ENCODE measurements at regions not wholly inside any gene's neighbourhood (a gene's known extent, or its start where the extent isn't known, plus 50 kb on each side); places are given as distances from the start of the nearest gene placed in this dataset.

- H3K4ac ChIP-seq (ENCODE audit: low read depth, low read length), result no peak overlapping the region
- no peak overlapping the region for H3K9ac ChIP-seq (ENCODE audit: extremely low read depth, insufficient read length, low read length)
- H3T11ph ChIP-seq (ENCODE audit: low read length), result no peak overlapping the region
- no peaks in the 10 kb centered on the region for H3K23me2 ChIP-seq (ENCODE audit: insufficient read length, low read depth, low read length, poor library complexity, severe bottlenecking)
- no peak overlapping the region for H3K56ac ChIP-seq (ENCODE audit: insufficient read length, low read depth, low read length)
- no peak overlapping the region for H3K18ac ChIP-seq (ENCODE audit: insufficient read length, low read depth, low read length)
- H2BK15ac ChIP-seq (ENCODE audit: low read depth, low read length), result no peak overlapping the region
- no peaks in the 10 kb centered on the region for H4K20me1 ChIP-seq (ENCODE audit: control insufficient read depth, insufficient read depth, insufficient read length)
- no peaks in the 10 kb centered on the region for H3K79me2 ChIP-seq (ENCODE audit: insufficient read depth, low read length)
- no peak for DNase-seq
- H3K79me1 ChIP-seq (ENCODE audit: insufficient read depth, low read depth, low read length, poor library complexity, severe bottlenecking), result no peaks in the 10 kb centered on the region
- no peak overlapping the region for H4K5ac ChIP-seq (ENCODE audit: insufficient read length, low read depth, low read length)
- Mint-ChIP-seq H3K27ac (no peak overlapping the region), H3K27me3 (ENCODE audit: low read depth) (no peaks in the 10 kb centered on the region), H3K9me3 (no peaks in the 10 kb centered on the region), H3K36me3 (ENCODE audit: insufficient read depth in 1 of 3, low read depth in 3 of 3) (no peaks in the 10 kb centered on the region), H3K4me1 (peaks cover 33 to 65% of the 10 kb centered on the region in 2 experiments), H3K4me3 (no peak overlapping the region)
- no peak overlapping the region for H3K23ac ChIP-seq (ENCODE audit: insufficient read length, low read depth, low read length)
- H2AFZ ChIP-seq (ENCODE audit: low read length), result no peak overlapping the region
- H3K14ac ChIP-seq (ENCODE audit: insufficient read depth, low read length), result no peak overlapping the region
- H3K4me1 ChIP-seq (ENCODE audit: insufficient read depth, low read length), result peaks cover 8% of the 10 kb centered on the region; the same call in 1 of the 2 replicates
- H4K91ac ChIP-seq (ENCODE audit: insufficient read length, low read depth, low read length), result no peak overlapping the region
- H2BK120ac ChIP-seq (ENCODE audit: low read depth, low read length, poor library complexity, severe bottlenecking), result no peak overlapping the region
- no peaks in the 10 kb centered on the region for H3K27me3 ChIP-seq (ENCODE audit: insufficient read depth, low read length)
- H2BK12ac ChIP-seq (ENCODE audit: insufficient read length, low read depth, low read length), result no peak overlapping the region
- no peak overlapping the region for H2BK5ac ChIP-seq (ENCODE audit: insufficient read length, low read length)
- no peak overlapping the region for H4K8ac ChIP-seq (replicated peaks; ENCODE audit: insufficient read length, low read depth, low read length)
- no peak for TF ChIP-seq CTCF (conservative IDR thresholded peaks at IDR 0.05)
- no peak overlapping the region for H2AK5ac ChIP-seq (ENCODE audit: insufficient read length, low read length)
- H3K27ac ChIP-seq (ENCODE audit: insufficient read length, low read depth, low read length), result no peak overlapping the region
- no peaks in the 10 kb centered on the region for H3K9me3 ChIP-seq (ENCODE audit: control insufficient read depth, low read depth, low read length)
- no peak overlapping the region for H2BK20ac ChIP-seq (ENCODE audit: low read depth, low read length, poor library complexity, severe bottlenecking)
- WGBS (ENCODE audit: extremely low coverage, insufficient read length, low lambda C conversion rate), result no CpG with 5 or more reads among the region's 2 CpGs
- H3K4me2 ChIP-seq (ENCODE audit: insufficient read depth, insufficient read length, low read length), result no peak overlapping the region
Observed at GRCh38 chr11:93084727-93085505, 112.9 kb downstream of the SLC36A4 start.
